ENCODE measurements at regions not wholly inside any gene's neighbourhood (a gene's known extent, or its start where the extent isn't known, plus 50 kb on each side); places are given as distances from the start of the nearest gene placed in this dataset.

DNA sequence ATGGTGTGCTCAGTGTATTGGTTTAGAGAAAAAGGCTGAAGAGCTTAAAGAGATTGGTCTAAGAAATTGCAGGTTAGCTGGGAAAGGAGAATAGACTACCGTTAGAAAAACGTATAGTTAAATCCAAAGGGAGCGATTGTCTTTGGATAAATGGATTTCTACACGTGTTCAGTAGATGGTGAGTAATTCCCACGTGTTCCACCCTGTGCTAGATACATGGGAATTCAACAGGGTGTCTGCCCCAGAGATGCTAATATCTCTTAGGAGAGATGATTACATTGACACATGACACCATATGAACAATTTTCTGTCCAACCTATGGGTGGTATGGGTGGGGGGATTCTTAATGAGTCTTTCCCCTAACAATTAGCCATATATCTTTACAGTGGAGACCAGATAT is 99.8 kb downstream of the TDRD15 start:
- H3K4me3 ChIP-seq (ENCODE audit: low read depth, low read length): no peak overlapping the region
- TF ChIP-seq, protein P1, sequence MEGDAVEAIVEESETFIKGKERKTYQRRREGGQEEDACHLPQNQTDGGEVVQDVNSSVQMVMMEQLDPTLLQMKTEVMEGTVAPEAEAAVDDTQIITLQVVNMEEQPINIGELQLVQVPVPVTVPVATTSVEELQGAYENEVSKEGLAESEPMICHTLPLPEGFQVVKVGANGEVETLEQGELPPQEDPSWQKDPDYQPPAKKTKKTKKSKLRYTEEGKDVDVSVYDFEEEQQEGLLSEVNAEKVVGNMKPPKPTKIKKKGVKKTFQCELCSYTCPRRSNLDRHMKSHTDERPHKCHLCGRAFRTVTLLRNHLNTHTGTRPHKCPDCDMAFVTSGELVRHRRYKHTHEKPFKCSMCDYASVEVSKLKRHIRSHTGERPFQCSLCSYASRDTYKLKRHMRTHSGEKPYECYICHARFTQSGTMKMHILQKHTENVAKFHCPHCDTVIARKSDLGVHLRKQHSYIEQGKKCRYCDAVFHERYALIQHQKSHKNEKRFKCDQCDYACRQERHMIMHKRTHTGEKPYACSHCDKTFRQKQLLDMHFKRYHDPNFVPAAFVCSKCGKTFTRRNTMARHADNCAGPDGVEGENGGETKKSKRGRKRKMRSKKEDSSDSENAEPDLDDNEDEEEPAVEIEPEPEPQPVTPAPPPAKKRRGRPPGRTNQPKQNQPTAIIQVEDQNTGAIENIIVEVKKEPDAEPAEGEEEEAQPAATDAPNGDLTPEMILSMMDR (IDR thresholded peaks at IDR 0.05; ENCODE audit: low read depth, low read length): no peak

DNA sequence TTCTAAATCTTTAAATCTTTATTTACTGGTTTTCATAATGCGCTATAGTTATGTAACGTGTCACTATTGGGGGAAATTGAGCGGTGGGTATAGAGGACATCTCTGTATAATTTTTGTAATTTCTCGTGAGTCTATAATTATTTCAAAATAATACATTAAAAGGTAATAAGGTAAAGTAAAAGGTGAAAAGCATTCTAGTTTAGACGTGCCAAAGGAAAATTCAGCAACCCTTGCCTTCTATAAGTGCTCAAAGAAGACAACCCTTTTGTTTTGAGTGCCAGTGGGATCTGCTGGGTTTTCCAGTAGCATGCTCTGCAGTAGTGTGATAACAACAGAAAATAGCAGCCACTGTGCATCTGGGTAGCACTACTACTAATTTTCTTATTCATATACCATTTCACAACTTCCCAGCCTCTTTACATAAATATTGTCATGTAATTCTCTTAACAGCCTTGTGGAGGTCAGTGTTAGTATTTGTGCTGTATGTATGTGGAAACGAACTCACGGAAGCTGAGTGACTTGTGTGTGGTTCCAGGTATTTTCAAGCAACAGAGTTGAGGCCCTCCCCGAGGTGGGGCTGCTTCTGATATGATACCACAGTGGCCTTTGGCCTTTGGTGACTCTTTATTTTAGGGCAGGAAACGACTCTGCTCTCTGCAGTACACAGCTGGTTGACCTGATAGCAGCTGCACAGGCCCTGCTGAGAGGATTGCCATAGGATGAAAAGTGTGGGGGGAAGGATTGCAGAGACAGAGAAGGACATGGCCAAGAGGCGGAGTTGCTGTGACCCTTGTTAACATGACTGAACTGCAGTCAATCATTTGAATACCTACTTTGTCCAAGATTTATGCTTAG is 104.5 kb downstream of the TDRD15 start:
- H3K4me3 ChIP-seq (ENCODE audit: low read depth, low read length): no peak overlapping the region
- TF ChIP-seq, protein P1 (IDR thresholded peaks at IDR 0.05; ENCODE audit: low read depth, low read length): no peak

DNA sequence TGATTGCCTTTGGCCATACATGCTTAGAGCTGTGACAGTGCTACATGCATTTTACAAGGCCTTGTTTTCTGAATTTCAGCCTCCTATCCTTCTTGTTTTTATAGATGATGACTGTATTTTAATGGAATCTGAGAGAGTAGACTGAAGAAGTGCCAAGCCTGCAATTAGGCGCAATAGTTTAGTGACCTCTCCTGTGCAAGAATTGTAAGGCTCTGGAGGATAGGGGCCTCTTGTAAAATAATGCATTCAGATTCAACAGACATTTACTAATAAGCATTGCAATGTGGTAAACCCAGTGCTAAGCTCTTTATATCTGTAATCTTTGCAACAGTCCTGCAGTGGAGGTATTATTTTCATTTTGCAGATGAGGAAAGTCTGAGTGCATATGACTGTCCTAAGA is 105.5 kb downstream of the TDRD15 start:
- TF ChIP-seq, protein P1 (IDR thresholded peaks at IDR 0.05; ENCODE audit: low read depth, low read length): no peak
- H3K4me3 ChIP-seq (ENCODE audit: low read depth, low read length): no peak overlapping the region

DNA sequence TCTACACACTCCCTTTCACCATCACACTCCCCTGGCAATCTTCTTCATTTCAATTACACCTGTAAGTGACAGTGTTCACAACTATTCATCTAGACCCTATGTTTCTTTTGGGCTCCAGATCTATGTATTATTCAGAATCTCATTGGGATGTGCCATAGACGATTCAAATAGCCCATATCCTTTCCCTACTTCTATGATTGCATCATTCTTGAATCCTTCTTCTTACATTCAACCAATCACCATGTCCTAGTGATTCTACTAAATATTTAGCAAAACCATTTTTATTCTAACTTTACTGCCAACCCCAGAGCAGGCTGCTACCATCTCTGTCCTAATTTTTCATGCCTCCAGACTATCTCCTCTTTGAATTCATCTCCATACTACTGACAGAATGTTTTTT is 106.4 kb downstream of the TDRD15 start:
- TF ChIP-seq, protein P1 (IDR thresholded peaks at IDR 0.05; ENCODE audit: low read depth, low read length): no peak
- no peak overlapping the region for H3K4me3 ChIP-seq (ENCODE audit: low read depth, low read length)

DNA sequence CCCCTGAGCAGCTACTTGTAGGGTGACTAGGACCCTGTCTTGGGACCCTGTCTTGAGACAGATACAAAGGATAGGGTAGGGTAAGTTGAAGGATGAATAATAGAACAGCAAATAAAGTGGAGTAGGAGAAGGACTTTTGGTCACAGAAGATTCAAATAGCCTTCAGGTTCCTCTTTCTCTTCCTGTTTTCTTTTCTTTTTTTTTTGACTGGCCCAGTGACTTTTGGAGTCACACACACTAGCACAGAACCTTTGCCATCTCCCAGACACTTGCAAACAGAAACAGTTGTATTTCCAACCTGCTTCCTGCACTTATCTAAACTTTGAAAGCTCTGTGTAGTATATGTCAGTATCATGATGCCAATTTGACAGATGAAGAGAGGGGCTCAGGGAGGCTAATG is 108.2 kb downstream of the TDRD15 start:
- no peak overlapping the region for H3K4me3 ChIP-seq (ENCODE audit: low read depth, low read length)
- TF ChIP-seq, protein P1 (IDR thresholded peaks at IDR 0.05; ENCODE audit: low read depth, low read length): no peak

DNA sequence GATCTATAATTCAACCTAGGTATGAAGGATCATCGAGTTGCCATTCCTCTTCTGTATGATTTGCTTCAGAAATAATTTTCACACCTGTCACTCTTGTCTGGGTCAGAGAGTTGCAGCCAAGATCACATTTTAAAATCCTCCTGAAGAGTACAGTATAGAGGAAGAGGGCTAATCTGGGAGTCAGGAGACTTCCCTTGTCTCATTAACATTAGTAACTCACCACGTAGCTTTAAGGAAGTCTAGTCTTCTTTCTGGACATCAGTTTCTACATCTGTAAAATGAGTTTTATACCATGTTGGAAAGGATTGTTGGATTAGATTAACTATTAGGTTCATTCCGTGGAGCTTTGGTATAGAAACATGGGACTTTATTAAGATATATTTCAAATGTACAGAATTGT is 109.4 kb downstream of the TDRD15 start:
- H3K4me3 ChIP-seq (ENCODE audit: low read depth, low read length): no peak overlapping the region
- TF ChIP-seq, protein P1 (IDR thresholded peaks at IDR 0.05; ENCODE audit: low read depth, low read length): no peak

DNA sequence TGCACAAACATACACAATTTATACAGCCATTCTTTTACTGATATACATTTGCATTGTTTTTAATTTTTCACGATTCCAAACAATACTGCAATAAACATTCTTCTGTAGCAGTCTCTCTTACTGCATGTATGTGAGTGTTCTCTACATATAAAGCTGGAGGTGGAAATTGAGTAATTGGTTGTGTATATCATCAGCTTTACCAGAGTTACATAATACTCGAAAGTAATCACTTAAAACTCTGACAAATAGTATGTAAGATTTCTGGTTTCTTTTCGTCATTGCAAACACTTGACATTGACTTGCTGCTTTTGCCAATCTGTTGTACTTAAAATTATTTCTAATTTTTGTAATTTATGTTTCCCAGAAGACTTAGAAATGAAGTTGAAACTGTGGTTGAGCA is 110.2 kb downstream of the TDRD15 start:
- H3K4me3 ChIP-seq (ENCODE audit: low read depth, low read length): no peak overlapping the region
- TF ChIP-seq, protein P1 (IDR thresholded peaks at IDR 0.05; ENCODE audit: low read depth, low read length): no peak
